ENCODE measurements at regions not wholly inside any gene's neighbourhood (a gene's known extent, or its start where the extent isn't known, plus 50 kb on each side); places are given as distances from the start of the nearest gene placed in this dataset.

DNA sequence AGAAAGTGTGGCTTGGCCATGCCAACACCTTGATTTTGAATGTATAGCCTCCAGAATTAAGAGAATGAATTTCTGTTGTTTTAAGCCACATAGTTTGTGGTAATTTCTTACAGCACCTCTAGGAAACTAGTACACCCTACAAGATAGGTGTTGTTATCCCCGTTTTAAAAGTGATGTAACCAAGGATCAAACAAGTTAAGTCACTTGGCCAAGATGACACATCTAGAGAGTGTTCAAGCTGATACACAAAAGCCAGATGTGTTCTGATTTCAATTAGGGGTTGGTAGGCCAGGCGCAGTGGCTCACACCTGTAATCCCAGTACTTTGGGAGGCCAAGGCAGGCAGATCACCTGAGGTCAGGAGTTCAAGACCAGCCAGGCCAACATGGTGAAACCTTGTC, 396.5 kb upstream of the SOX9 start:
- TF ChIP-seq, protein P1, sequence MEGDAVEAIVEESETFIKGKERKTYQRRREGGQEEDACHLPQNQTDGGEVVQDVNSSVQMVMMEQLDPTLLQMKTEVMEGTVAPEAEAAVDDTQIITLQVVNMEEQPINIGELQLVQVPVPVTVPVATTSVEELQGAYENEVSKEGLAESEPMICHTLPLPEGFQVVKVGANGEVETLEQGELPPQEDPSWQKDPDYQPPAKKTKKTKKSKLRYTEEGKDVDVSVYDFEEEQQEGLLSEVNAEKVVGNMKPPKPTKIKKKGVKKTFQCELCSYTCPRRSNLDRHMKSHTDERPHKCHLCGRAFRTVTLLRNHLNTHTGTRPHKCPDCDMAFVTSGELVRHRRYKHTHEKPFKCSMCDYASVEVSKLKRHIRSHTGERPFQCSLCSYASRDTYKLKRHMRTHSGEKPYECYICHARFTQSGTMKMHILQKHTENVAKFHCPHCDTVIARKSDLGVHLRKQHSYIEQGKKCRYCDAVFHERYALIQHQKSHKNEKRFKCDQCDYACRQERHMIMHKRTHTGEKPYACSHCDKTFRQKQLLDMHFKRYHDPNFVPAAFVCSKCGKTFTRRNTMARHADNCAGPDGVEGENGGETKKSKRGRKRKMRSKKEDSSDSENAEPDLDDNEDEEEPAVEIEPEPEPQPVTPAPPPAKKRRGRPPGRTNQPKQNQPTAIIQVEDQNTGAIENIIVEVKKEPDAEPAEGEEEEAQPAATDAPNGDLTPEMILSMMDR (IDR thresholded peaks at IDR 0.05): no peak
- TF ChIP-seq POLR2A (IDR thresholded peaks at IDR 0.05): no peak

Data from uterus (tissue), 2 donors.